ENCODE measurements at regions not wholly inside any gene's neighbourhood (a gene's known extent, or its start where the extent isn't known, plus 50 kb on each side); places are given as distances from the start of the nearest gene placed in this dataset.

- TF ChIP-seq, protein P1, sequence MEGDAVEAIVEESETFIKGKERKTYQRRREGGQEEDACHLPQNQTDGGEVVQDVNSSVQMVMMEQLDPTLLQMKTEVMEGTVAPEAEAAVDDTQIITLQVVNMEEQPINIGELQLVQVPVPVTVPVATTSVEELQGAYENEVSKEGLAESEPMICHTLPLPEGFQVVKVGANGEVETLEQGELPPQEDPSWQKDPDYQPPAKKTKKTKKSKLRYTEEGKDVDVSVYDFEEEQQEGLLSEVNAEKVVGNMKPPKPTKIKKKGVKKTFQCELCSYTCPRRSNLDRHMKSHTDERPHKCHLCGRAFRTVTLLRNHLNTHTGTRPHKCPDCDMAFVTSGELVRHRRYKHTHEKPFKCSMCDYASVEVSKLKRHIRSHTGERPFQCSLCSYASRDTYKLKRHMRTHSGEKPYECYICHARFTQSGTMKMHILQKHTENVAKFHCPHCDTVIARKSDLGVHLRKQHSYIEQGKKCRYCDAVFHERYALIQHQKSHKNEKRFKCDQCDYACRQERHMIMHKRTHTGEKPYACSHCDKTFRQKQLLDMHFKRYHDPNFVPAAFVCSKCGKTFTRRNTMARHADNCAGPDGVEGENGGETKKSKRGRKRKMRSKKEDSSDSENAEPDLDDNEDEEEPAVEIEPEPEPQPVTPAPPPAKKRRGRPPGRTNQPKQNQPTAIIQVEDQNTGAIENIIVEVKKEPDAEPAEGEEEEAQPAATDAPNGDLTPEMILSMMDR (IDR thresholded peaks at IDR 0.05) = no peak
- TF ChIP-seq POLR2A (IDR thresholded peaks at IDR 0.05) = no peak
- no peak for TF ChIP-seq POLR2AphosphoS5 (IDR thresholded peaks at IDR 0.05; ENCODE audit: insufficient read depth in 1 of 2, low read depth in 1 of 2)
Measured at GRCh38 chr14:40684328-40684727, 922.3 kb upstream of the LRFN5 start.
